ENCODE measurements at regions not wholly inside any gene's neighbourhood (a gene's known extent, or its start where the extent isn't known, plus 50 kb on each side); places are given as distances from the start of the nearest gene placed in this dataset.

DNA sequence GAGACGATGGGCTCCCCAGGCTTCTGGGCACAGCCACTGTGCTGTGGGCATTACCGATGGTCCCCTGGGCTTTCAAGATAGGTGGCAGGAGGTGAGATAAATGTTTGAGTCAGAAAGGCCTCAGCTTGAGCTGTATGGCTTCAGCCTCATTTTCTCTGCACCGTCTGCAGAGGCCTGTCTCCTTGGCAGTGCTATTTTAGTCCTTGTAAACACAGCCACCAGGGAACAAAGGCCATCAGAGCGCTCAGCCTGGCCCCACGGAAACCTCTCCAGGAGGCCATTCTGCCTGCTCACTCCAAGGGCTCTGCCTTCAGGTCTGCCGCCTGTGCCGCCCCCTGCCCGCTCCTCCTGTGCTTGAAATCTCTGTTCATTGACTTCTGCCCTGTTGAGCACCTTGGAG lies 1424.9 kb downstream of the TBC1D22A start:
- TF ChIP-seq, protein P1, sequence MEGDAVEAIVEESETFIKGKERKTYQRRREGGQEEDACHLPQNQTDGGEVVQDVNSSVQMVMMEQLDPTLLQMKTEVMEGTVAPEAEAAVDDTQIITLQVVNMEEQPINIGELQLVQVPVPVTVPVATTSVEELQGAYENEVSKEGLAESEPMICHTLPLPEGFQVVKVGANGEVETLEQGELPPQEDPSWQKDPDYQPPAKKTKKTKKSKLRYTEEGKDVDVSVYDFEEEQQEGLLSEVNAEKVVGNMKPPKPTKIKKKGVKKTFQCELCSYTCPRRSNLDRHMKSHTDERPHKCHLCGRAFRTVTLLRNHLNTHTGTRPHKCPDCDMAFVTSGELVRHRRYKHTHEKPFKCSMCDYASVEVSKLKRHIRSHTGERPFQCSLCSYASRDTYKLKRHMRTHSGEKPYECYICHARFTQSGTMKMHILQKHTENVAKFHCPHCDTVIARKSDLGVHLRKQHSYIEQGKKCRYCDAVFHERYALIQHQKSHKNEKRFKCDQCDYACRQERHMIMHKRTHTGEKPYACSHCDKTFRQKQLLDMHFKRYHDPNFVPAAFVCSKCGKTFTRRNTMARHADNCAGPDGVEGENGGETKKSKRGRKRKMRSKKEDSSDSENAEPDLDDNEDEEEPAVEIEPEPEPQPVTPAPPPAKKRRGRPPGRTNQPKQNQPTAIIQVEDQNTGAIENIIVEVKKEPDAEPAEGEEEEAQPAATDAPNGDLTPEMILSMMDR (conservative IDR thresholded peaks at IDR 0.05; ENCODE audit: low read length): no peak
- no peak for TF ChIP-seq EZH2phosphoT487 (IDR thresholded peaks at IDR 0.05; ENCODE audit: borderline replicate concordance)
